NCI-H226 (cell line): ENCODE measurements at regions not wholly inside any gene's neighbourhood (a gene's known extent, or its start where the extent isn't known, plus 50 kb on each side); places are given as distances from the start of the nearest gene placed in this dataset.

Source experiments
- DNase-seq: peaks from one replicate; pipeline ENCODE4 v3.0.0-alpha.2; 2015

DNA sequence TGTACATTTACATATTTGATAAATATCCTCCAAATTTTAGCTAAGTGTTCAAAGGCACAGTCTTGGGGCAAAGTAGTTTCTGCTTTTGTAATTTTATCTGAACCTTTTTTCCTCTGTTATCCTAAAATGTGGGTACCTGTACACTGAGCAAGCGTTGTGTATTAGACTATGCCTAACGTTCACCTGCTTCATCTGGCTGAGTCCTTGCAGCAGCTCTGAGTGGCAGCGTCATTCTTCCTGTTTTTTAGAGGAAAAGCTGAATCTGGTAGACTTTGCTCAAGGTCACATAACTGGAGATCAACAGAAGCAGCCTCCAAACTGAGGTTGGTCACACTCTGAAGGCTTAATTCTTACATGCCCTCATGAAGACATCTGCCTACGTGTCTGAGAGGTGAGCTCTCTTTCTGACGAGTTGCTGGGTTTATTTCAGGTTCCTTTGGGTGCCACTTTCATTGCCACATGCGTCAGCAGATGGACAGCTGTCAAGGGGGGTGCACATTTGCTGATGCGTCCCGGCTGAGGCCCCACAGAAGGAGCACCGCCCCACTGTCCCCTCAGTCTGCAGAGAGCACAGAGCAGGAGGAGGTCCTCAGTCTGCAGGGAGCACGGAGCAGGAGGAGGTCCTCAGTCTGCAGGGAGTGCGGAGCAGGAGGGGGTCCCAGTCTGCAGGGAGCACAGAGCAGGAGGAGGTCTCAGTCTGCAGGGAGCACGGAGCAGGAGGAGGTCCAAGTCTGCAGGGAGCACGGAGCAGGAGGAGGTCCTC is 406.5 kb upstream of the SHH start:
- no peak for DNase-seq

DNA sequence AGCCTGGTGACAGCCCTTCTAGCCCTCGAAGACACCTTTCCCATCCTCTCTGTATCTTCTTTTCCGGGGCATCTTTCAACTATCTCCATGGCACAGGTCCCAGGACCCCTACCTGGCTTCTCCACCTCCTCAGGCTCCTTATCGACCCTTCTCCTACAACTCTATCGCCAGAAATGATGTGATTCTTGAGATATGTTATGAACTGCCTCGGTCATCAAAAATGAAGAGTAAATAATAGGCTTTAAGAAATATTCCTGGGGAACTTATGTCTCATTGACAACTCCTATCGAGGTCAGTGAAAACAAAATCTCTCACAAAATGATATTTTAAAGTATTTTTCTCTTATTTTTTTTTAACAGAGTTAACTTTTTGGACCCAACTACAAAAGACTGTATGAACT is 405.5 kb upstream of the SHH start:
- DNase-seq = no peak

DNA sequence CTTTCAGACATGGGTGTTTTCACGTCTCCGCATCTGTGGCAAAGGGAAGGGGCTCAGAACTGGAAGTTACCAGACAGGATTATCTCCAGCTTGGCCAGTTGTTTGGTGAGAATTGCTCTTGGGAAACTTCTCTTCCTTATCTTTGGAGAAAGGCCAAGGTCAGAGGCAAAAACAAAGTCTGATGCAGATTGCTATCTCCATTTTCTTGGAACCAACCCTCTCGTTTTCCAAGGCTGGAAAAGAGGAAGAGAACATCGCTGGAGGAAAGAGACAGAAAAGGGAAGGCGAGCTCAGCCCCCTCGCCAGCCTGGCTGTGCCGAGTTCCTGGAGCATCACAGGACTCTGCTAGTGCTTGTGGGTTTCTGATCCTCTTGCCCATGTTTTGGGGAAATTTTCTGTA is 396.8 kb upstream of the SHH start:
- no peak for DNase-seq

DNA sequence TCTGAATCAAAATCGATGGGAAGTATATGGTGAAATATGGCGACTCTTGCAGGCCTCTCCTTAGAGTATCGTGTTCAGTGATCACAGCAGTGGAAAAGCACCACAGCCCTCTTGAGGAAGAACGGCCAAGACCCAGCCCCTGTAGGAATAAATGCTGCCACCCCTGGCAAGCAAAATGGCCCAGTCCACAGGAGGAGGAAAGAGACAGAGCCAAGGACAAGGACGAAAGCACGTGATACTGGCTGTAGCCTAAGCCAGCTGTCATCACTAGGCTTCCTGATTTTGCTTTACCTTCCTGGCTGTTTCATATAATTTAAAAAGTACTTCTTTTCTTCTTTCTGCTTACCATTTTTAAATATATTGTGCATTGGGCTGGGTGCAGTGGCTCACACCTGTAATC is 395.0 kb upstream of the SHH start:
- DNase-seq = no peak

DNA sequence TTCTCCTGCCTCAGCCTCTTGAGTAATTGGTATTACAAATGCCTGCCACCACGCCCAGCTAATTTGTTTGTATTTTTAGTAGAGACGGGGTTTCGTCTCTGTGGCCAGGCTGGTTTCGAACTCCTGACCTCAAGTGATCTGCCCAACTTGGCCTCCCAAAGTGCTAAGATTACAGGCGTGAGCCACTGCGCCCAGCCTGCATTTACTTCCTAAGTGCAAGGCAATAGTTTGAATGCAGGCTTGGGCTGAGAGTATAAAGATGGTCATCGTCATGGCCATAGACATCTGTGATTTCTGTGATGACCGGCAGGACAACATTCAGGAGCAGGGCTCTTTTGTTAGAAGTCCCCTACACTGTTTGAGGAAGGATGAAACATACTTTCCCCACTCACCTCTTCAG is 393.9 kb upstream of the SHH start:
- DNase-seq = no peak

DNA sequence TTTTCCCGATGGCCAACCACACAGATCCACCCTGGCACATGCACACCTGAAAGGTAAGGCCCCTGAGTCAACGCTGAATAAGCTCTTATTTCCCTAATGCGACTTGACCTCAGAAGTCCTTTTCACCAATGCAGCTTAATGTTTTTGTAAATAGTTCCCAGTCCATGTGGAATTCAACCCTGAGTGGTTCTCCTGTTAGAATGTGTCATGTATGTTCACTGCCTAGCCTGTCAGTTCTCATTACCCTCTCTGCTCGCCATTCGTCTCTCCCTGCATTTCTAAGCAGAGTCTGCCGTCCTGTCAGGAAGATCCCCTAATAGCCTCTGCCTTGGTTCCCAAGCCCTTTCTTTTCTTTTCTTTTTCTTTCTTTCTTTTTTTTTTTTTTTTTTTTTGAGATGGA is 392.6 kb upstream of the SHH start:
- no peak for DNase-seq

DNA sequence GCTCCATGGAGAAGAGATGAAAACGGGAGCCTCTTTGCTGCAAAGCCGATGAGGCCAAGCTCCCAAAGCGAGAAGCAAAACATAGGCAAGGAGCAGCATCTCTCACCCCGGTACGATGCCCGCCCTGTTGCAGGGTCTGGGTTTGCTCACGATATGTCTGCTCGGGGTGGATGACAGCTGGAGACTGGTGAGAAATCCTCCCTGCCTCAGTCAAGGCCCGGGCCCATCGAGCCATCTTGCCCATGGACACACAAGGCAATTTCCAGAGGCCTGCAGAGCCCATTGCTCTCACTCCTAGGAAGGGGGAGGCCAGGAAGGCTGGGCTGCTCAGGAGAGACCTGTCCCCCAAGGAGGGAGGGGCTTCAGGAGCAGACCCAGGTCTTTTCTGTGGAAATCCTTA is 391.7 kb upstream of the SHH start:
- no peak for DNase-seq

DNA sequence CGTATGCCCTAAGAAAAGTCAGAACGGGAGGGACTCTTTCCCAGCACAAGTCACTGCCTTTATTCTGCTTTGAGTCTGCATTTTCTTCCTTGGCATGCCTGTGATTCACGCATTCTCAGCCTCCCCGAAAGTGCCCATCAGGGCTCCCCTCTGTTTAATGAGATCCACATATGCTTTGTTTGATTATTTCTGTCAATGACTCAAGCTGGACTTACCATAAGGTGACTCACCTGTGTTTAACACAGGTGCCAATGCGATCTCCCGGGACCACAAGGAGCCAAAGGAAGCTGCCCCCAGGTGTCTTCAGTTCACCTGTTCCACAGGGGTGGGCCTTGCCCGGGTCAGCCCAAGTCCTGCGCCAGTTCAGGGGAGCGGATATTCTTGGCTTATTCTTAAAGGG is 386.0 kb upstream of the SHH start:
- DNase-seq = no peak

DNA sequence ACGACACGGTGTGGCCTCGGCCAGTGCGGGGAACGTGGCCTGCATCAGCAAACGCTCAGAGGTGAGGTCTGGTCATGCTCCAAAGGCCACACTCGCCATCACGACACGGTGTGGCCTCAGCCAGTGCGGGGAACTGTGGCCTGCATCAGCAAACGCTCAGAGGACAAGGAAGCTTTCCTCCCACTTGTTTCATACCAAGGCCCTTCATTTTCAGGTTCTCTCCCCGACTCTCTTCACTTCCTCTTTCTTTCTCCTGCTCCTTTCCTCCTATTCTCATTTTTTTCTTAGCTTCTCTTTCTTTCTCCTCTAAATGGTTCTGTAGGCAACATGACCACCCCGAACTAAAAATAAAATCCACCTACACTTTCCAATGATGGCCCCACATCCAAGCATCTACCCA is 384.4 kb upstream of the SHH start:
- DNase-seq = no peak

DNA sequence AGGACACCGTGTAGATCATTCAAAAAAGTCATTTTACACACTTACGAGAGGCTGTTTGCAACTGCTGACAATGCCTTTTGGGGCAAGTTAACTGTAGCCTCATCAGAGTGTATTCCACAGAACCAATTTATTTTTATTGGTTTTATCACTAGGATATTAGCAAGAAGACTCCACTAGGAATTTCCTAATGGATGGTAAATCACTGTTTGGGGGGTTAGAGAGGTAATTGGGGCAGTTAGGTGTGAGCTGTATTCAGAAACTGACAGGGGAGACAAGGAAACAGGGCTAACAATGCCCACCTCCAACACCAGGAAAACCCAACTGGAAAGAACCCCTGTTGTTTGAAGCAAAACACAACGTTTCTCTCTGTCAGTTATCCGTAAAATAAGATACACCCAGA is 383.0 kb upstream of the SHH start:
- no peak for DNase-seq

DNA sequence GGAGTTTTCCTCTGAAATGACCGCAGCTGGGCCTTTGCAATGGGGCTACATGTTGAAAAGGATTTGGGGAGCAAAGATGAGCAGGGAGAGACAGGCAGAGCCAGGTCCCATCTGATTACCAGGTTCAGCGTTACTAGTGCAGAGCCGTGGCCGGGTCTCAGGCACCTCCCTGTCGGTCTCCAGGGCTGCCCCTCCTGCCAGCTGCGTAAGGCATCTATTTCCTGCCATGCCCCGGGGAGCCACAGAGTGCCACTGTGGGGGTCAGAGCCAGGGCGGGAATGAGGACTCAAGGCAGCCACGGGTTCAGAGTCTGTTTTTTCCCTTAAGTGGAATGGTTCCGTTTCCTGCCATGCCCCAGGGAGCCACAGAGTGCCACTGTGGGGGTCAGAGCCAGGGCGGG is 382.6 kb upstream of the SHH start:
- no peak for DNase-seq

DNA sequence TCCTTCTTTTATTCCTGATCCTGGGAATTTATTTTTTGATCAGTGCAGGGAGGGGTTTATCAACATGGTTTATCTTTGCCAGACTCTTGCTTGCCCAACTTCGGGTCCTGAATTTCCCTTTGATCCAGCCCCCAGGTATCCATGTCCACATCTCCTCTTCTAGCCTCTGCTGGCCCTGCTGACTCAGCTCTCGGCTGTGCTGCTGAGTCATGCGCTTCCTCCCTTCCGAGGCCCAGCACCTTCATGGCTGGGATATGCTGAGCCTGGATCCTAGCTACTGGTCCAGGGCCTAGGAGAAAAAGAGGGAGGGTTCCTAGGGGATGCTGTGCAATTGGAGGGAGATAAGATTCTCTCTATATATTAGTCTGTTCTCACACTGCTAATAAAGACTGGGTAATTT is 380.7 kb upstream of the SHH start:
- no peak for DNase-seq

DNA sequence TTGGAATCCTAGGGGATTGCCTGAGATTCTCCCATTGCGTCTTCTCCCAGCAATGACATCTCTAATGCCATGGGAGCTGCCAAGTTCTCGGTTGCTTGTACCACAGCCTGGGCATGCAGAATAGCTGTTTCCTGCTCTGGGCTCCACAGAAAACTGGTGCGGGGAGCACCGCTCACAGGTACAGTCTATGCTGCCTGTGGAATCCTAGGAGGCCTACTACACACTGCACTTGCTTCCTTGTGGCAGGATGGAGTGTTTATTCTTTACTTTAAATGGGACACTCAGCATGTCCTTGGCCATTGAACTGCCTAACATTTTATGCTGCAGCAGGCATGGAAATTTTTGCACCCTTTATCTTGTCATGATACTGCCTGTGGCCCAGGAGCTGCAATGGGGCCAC is 378.8 kb upstream of the SHH start:
- no peak for DNase-seq

DNA sequence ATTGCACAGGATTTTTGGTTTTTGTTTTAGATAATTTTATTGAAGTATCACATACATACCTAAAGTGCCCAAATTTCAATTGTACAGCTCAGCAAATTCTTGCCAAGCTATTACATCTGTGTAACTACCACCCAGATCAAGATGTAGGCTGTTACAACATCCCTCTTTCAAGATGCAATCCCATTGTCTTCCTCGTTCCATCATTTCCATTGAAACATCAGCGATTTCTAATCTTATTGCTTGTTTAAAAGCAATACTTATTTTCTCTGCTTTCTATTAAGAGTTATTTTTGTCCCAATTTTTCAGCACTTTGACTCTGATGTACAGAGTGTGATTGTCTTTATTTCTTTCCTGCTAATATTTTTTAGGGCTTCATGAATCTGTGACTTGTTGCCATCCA is 372.8 kb upstream of the SHH start:
- DNase-seq = no peak

DNA sequence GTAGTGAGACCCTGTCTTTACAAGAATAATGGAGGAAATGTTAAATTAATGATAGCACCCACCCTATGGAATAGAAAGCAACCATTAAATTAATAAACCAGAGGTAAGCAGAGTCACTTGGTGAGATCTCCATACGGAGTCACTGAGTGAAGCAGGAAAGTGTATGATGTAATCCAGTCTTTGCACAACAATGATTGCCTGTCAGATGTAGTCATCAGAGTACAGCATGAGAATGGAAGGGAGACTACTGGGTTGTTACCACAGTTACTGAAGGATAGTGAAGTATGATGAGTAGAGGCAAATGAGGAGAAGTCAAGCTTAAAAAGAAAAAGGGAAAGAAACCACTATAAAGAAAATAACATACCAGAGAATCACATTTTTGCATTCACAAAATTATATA is 371.9 kb upstream of the SHH start:
- no peak for DNase-seq

DNA sequence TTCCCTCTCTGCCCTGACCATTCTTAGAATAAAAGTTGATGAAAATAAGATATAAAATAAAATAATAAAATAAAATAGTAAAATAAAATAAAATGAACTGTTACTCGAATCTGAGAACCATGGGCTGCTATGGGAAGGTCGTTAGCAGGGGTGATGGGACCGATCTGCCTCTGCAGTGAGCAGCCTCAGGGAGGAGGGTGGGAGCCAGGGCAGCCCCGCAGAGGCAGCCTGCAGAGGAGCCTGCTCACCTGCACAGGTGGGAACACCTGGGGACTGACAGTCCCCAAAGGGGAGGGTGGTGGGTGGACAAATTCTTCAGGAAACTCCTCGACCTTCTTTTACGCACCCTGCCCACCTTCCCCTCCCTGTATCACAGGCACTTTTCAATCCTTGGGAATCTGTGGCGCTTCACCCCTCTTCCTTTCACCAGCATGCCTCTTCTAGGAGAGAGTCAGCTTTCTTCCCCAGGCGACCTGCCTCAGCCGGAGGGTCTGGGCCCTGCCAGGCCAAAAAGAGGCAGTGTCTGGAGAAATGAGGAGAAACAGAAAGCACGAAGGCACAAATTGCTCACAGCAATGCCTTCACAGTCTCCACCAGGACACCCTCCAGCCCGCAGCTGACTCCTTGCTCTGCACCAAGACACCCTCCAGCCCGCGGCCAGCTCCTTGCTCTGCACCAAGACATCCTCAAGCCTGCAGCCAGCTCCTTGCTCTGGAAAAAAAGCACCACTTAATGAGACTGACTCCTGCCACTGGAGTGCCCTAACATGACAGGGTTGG is 368.4 kb upstream of the SHH start:
- no peak for DNase-seq

DNA sequence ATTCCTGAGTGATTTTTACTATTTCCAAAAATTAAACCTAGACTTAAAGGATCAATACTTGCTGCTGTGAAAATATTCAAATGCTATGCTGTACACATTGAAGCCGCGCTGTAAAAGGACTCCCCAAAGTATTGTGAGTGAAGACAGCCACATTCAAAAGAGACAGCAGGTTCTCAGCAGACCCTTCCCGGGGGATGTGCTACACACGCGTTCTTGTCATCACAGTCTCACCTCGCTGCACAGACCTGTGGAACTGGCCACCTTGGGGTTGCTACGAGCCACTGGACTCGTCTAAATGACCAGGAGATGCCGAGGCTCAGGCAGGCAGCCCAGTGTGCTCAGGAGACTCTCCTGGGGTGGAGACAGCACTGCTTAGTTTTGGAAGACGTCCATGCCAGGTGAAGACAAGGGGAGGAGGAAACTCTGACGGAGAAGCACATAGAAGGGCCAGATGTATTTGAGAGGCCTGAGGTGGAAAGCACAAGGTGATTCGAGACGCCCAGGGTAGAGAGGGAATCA is 367.7 kb upstream of the SHH start:
- DNase-seq = no peak

DNA sequence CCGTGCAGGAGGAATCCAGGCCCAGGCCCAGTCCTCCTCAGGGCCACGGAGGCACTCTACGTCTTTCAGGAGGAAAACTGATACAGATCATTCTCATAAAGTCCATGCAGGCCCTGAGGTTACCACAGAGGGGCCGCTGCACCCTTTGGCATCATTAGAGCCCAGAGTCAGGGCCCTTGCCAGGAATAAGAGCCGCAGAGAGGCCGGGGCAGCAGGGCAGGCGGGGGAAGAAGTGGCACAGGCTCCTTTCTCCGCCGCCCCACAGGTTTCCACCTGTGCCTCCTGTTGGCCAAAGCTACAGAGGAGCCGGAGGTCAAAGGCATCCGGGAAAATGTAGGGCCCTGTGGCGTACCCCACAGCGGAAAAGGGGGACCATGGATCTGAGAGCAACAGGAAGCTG is 366.6 kb upstream of the SHH start:
- no peak for DNase-seq

DNA sequence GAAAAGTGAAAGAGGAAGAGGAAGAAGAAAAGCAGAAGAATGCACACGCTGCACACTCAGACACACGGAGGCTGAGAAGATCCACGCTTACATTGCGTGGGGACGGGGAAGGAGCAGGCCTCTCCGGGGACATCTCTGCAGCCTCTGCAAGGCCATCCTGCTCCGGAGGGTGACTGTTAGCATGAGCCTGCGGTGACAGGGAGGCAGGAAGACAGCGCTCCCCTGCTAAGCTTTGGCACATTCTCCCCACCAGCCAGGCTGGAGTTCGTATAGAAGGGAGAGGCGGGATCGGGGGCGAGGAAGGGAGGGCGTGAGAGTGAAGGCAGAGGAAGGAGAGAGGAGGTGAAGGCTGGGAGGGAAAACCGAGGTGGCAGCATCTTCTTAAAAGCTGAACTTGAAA is 366.0 kb upstream of the SHH start:
- no peak for DNase-seq

DNA sequence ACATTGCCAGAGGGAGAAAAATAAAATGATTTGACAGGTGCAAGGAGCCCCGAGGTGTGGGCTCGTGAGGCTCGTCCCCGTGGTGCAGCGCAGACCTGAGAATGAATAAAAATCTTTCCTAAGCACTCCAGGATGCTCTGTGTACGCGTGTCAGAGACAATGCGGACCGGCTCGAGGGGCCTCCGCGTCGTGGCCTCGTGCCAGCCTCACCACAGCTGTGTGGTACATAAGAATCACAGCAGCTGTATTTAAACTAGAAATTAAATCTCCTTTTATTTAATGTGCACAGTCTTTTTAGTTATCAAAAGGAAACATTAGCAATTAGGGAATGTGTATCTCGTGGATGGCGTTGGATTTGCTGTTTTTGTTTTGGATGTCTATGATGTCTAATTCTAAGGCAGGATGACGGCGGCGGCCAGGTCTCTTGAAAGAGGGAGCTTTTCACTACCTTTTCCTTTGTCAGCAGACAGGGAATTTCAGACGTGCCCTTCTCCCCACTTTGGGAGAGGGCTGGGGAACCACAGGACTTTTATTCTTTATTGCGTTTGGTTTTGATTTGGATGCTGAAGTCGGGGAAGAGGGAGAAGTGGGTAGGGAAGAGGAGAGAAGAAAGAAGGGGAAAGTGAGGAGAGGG is 365.3 kb upstream of the SHH start:
- DNase-seq = no peak

DNA sequence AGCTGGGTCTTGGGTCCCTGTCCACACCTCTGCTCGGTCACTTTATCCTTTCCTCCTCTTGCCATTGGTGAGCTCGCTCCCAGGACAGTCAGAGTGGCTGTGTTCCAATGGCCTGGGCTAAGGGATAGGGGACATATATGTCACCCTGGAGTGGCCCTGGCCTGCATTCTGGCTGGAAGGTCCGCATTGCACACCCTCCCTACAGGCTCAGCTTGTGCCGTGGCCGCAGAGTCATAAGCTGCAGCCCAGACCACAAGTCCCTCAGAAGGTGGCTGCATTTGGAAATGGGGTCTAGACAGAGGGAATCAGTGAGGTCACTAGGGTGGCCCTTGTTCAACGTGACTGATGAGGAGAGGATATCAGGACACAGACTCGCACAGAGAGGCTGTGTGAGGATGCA is 363.8 kb upstream of the SHH start:
- DNase-seq = no peak

DNA sequence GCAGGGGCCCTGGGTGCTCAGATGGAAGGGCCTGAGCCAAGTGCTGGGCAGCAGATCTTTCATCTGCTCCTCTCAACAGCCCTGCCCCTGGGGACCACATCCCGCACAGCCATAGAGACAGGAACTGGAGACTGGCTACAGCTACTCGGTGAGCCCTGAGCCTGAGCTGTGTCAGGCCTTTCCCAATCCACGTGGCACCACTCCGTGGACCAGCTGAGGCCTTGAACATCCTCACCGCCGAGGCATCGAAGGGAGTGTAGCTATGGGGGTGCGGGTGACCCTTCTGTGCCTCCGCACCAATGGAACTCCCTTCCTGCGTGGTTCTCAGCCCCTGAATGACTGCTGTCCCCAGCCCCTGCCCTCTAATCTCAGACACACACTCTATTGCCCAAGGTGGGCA is 362.7 kb upstream of the SHH start:
- no peak for DNase-seq

DNA sequence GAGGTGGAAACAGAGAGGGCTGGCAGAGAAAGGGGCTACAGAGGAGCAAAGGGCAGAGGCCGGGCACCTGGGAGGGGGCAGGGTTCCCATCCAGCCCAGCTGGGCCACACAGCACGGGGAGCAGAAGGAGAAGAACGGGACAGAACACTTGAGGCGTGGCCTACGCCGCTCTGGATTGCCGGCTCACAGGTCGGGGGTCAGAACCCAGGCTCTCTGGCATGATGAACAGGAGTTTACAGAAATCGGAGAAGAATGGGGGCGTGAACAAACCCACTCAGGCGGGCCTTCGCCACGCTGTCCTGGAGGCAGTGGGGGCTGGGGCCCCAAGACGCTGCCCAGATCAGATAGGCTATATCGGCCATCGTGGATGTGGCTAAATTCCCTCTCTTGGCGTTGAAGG is 362.2 kb upstream of the SHH start:
- DNase-seq = no peak

DNA sequence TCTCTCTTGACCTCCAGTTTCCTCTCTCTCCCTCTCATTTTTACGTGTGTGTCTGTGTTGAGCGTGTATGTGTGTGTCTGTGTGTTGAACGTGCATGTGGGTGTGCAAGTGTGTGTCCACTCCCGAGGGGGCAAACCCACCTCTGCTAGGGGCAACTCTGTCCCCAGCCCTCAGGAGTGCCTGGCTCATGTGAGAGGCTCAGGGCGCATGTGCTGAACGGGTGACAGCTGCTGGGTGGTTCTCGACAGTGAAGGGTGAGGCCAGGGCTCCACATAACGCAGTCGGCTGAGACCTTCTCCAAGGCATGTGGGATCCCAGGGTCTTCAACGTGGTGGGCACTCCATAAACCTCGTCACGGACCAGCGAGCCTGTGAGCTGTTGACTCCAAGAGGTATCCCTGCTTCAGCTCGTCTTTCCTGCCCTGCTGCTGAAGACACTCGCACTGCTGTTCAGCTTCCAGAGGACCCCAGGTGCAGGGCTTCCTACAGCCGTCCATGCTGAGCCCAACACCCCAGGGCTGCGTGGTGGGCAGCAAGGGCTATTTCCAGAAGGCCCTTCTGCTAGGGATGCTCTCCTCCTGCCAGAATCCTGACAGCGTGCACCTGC is 361.6 kb upstream of the SHH start:
- no peak for DNase-seq
